IPS-18a (cell line): ENCODE measurements at regions not wholly inside any gene's neighbourhood (a gene's known extent, or its start where the extent isn't known, plus 50 kb on each side); places are given as distances from the start of the nearest gene placed in this dataset.

ENCODE experiments used
- H3K27ac ChIP-seq: one replicate; pipeline ENCODE4 v1.5.1; 2013; ENCODE audit warnings: low read length
- H3K27me3 ChIP-seq: one replicate; pipeline ENCODE4 v1.6.1; 2013; ENCODE audit warnings: mild to moderate bottlenecking, low read length; ENCODE audit not compliant: control insufficient read depth, insufficient read depth
- H3K36me3 ChIP-seq: one replicate; pipeline ENCODE4 v1.6.1; 2013; ENCODE audit warnings: low read depth, low read length; ENCODE audit not compliant: control insufficient read depth
- H3K4me1 ChIP-seq: one replicate; pipeline ENCODE4 v1.6.1; 2013; ENCODE audit warnings: low read depth, low read length; ENCODE audit not compliant: control insufficient read depth
- H3K4me3 ChIP-seq: one replicate; pipeline ENCODE4 v1.5.1; 2013; ENCODE audit warnings: low read length
- H3K9ac ChIP-seq: one replicate; pipeline ENCODE4 v1.6.1; 2013; ENCODE audit warnings: mild to moderate bottlenecking, low read length, moderate library complexity
- H3K9me3 ChIP-seq: one replicate; pipeline ENCODE4 v1.6.1; 2013; ENCODE audit warnings: low read depth, low read length; ENCODE audit not compliant: control insufficient read depth

DNA sequence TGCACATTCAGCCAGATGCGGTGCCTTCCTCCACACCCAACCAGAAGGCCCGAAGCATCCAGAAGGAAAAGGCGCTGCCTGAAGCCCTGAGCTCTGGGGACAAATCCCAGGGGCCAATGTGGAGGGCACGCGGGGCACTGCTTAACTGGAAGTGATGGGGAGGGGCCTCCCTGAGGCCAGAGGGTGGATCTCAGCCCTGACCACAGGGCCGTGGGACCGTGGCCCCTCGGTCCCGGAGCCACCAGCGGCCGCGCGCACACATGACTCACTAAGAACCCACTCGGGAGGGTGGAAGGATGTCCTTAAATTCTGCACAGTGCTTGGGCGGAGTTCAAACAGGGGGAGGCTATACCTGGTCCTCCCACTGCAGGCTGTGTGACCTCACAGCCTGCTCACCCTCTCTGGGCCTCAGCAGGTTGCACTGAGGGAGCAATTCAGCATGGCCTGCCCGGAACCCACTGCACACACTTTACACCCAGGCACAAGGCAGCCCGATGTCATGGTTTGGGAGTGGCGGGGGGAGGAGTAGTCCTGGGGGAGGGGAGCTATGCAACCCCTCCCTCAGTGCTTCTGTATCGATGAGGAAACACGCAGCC, 89.5 kb downstream of the RFLNA start:
- no peak overlapping the region for H3K9ac ChIP-seq
- no peak overlapping the region for H3K27ac ChIP-seq
- peaks cover 7% of the 10 kb centered on the region for H3K36me3 ChIP-seq
- H3K4me1 ChIP-seq = peaks cover 5% of the 10 kb centered on the region
- H3K9me3 ChIP-seq = no peaks in the 10 kb centered on the region
- no peak overlapping the region for H3K4me3 ChIP-seq
- H3K27me3 ChIP-seq = no peaks in the 10 kb centered on the region

DNA sequence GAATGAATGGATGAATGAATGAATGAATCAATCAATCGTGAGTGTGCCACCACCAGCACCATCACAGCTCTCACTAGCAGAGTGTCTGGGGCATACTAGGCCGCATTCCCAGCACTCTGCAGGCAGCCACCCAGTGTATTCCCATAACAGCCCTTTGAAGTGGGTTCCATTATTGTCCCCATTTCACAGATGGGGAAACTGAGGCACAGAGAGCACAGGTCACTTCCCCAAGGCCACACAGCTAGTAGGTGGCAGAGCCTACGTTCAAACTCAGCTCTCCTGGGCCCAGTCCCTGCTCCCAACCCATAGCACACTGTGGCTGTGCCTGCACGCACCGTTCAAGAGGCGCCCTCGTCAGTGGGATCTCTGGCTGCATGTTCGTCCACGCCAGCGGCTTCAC, 88.1 kb downstream of the RFLNA start:
- Histone ChIP-seq H3K27me3 (no peaks in the 10 kb centered on the region), H3K9ac (no peak overlapping the region), H3K9me3 (no peaks in the 10 kb centered on the region), H3K36me3 (peaks cover 8% of the 10 kb centered on the region), H3K4me3 (no peak overlapping the region), H3K27ac (no peak overlapping the region), H3K4me1 (peaks cover under 1% of the 10 kb centered on the region)

DNA sequence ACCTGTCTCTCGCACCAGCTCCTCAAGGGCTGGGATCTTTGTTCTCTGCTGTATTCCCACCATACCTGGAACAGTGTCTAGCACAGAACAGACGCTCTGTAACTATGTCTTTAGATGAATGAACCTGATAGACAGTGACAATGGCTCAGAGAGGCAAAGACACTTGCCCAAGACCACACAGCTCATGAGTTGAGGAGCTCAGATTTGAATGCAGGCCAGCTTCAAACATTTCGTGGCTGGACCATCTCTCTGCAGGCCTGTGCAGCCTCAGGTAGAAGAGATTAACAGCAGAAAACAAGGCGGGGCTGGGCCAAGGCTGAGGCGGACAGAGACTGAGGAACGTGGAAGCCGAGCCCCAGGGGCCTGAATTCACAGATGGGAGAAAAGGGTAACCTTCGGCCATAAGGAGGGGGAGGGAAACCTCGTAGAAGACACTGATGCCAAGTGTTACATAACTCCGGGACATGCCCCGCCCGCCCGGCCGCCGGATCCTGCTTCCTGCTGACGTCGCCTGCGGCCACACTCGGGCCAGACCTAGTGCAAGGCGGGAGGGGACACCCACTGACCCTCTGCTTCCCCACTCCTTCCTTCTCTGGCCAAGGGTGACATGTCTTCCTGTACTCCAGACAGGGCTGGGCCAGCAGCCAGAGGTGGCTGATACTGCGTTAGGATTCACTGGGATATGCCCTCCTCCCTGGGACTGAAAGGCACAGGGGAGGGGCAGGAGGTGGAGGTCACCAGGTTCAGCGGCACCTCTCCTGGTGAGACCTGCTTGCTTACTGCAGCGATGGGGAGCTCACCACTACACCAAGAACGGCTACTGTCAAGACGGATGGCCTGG, 86.8 kb downstream of the RFLNA start:
- Histone ChIP-seq H3K36me3 (peaks cover 17% of the 10 kb centered on the region), H3K9me3 (no peaks in the 10 kb centered on the region), H3K4me3 (no peak overlapping the region)

DNA sequence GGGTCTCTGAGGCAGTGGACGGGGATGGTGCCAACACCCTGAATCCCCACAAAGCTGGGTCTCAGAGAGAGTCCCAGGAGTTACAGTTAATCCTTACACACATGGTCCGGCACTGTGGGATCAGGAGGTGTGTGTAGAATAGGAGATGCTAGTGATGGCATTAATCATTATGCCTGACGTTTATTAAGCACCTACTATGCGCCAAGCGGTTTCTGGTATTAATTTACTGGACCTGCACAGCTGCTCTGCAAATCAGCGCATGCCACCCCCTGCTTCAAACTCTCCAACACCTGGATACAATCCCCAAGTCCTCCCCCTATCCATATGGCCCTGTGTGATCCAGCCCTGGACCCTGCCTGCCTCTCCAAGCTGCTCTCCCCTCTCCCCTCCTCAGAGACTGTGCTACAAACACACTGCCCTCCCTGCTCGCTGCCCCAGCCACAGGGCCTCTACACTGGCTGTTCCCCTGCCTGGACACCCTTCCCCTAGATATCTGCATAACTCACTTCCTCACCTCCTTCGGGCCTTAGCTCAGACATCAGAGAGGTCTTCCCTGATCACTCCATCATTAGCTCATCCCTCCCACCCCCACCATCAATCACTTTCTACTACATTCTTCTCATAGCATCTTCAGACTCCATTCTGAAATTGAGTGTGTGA, 86.0 kb downstream of the RFLNA start:
- Histone ChIP-seq H3K9ac (no peak overlapping the region), H3K36me3 (peaks cover 17% of the 10 kb centered on the region), H3K27me3 (no peaks in the 10 kb centered on the region), H3K27ac (no peak overlapping the region), H3K4me1 (no peaks in the 10 kb centered on the region), H3K4me3 (no peak overlapping the region), H3K9me3 (no peaks in the 10 kb centered on the region)

More for the DNA sequence above, 86.8 kb downstream of the RFLNA start:
- no peak overlapping the region for H3K27ac ChIP-seq
- no peak overlapping the region for H3K9ac ChIP-seq
- H3K4me1 ChIP-seq = no peaks in the 10 kb centered on the region
- H3K27me3 ChIP-seq = no peaks in the 10 kb centered on the region

DNA sequence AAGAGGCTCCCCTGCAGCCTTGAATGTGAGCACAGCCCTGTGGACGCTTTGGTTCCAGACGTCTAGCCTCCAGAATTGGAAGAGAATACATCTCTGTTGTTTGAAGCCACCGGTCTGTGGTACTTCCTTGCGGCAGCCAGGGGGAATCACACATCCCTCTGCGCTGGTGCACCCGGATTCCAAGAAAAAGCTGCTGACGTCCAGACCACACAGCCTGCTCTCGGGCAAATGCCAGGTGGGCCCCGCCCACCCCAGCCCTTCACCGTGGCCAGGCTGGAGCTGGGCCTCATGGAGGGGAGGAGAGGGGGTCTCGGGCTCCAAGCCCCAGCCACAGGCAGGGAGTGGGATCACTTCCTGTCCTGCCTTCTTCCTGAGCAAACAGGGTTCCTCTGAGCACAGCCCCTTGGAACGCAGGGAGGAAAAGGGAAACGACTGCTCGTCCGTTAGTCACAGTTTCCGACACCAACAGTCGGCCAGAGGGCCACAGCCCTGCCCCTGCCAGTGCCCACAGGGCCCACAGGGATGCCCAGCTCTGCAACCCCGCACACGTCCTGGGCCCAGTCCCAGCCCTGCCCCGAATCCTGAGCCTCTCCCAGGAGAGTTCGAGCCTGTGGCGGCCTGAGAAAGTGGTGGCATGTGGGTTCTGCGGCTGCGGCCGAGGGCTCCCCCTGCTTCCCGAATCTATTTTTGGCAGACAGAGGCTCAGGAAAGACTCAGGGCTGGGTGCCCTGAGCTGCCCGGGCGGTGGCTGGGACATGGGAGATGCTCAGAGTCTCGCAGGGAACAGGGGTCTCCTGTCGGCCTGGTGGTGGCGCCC, 85.3 kb downstream of the RFLNA start:
- no peak overlapping the region for H3K4me3 ChIP-seq
- H3K36me3 ChIP-seq = peaks cover 13% of the 10 kb centered on the region
- H3K9me3 ChIP-seq = no peaks in the 10 kb centered on the region
- no peaks in the 10 kb centered on the region for H3K4me1 ChIP-seq
- no peak overlapping the region for H3K9ac ChIP-seq
- H3K27ac ChIP-seq = no peak overlapping the region
- H3K27me3 ChIP-seq = no peaks in the 10 kb centered on the region

DNA sequence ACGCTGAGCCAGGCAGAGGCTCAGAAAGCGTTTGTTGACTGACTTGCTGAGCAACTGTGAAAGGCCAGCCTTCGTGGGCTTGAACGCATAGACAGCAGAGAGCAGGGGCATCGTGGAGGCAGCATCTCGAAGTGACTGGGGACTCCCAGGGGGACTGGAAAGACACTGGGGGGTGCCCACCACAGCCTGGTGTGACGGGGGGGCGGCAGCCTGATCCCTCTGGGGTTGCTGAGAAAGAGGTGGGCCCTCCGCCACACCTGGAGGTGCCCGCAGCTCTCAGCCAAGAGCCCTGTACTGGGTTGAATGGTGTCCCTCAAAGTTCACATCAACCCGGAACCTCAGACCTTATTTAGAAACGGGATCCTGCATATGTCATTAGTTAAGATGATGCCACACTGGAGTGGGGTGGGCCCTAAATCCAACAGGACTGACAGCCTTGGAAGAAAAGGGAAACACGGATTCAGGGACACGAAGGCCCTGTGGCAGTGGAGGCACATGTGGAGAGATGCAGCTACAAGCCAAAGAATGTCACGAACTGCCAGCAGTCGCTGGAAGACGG, 84.6 kb downstream of the RFLNA start:
- H3K27ac ChIP-seq = no peak overlapping the region
- H3K9me3 ChIP-seq = no peaks in the 10 kb centered on the region
- H3K27me3 ChIP-seq = no peaks in the 10 kb centered on the region
- no peaks in the 10 kb centered on the region for H3K4me1 ChIP-seq
- H3K36me3 ChIP-seq = peaks cover 13% of the 10 kb centered on the region
- H3K9ac ChIP-seq = no peak overlapping the region
- H3K4me3 ChIP-seq = no peak overlapping the region

DNA sequence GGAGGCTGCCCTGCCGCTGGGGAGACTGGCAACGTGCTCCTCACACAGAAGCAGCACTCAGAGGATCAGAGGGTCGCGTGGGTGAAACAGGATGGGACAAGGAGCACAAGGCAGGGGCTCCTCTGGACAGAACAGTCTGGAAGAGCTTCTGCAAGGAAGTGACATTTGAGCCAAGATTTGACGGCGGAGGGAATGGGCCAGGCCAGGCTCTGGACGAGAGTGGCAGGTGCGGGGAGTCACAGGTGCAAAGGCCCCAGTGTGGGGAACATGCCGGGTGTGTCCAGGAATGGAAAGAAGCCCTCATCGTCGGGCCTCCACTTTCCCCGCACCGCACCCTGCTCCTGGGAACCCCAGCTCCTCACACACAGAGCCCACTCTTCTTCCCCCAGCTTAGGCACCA, 84.0 kb downstream of the RFLNA start:
- no peak overlapping the region for H3K9ac ChIP-seq

DNA sequence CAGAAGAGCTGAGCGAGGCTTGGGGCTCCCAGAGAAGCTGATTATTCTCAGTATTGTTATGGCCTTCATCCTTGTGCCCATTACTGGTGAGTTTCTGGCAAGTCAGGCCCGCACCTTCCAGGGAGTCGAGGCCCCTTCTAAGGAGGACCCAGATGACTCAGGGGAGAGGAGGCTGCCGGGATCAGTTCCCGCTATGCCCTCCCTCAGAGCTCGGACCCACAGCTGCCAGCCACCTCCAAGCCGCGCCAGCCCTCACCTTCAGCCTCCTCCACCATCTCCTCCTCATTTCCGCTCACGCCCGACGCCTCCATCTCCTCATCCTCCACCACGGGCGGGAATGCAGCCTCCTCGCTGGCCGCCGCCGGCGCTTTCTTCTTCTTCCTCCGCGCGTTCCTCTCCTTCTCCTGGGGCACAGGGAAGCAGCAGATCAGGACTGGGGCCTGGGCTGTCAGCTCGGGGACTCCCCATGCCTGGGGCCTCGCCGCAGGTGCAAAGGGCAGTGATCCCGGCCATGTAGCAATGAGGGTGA, 83.2 kb downstream of the RFLNA start:
- Histone ChIP-seq H3K27me3 (no peaks in the 10 kb centered on the region), H3K36me3 (peaks cover 13% of the 10 kb centered on the region), H3K4me1 (no peaks in the 10 kb centered on the region), H3K9ac (no peak overlapping the region), H3K9me3 (no peaks in the 10 kb centered on the region), H3K27ac (no peak overlapping the region), H3K4me3 (no peak overlapping the region)

More for the DNA sequence above, 84.0 kb downstream of the RFLNA start:
- Histone ChIP-seq H3K27ac (no peak overlapping the region), H3K4me1 (no peaks in the 10 kb centered on the region), H3K4me3 (no peak overlapping the region), H3K27me3 (no peaks in the 10 kb centered on the region), H3K9me3 (no peaks in the 10 kb centered on the region), H3K36me3 (peaks cover 13% of the 10 kb centered on the region)

DNA sequence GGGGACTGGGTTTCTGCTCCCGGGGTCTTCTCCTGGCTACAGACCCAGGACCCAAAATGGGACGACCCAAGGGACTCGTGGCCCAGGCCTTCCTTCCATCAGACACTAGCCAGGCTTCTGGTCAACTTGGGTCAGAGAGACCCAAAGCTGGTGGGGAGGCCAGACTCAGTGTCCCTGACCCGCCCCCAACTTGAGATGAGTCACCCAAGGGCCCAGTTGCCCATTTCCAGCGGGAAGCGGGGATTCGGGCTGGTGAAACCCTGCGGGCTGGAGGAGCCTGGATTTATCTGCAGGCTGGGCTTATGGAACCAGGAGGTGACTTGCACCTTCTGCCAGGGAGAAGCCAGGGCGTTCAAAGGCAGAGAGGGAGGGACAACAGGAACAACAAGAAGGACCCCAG, 81.5 kb downstream of the RFLNA start:
- no peak overlapping the region for H3K4me3 ChIP-seq
- no peak overlapping the region for H3K27ac ChIP-seq
- no peaks in the 10 kb centered on the region for H3K9me3 ChIP-seq
- peaks cover 17% of the 10 kb centered on the region for H3K36me3 ChIP-seq
- H3K27me3 ChIP-seq = no peaks in the 10 kb centered on the region
- no peak overlapping the region for H3K9ac ChIP-seq
- no peaks in the 10 kb centered on the region for H3K4me1 ChIP-seq

DNA sequence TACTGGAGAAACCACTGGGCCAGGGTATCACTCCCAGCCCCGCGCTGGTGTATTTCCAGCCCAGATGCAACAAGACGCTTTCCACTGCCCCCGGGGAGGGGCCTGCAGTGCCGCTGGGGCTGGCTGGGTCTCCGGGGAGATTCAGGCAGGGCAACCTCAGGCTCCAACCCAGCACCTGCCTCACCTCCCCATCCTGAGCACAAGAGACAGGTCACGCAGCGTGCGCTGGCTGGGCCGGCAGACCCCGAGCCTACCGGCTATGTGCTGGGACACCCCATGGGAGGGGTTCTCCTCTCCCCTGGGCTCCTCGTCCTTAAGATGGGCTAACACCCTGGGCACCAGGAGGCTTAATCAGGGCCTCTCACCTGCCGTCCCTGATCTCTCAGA, 80.9 kb downstream of the RFLNA start:
- H3K4me1 ChIP-seq = no peaks in the 10 kb centered on the region
- H3K36me3 ChIP-seq = peaks cover 17% of the 10 kb centered on the region

More for the DNA sequence above, 80.9 kb downstream of the RFLNA start:
- H3K27ac ChIP-seq = no peak overlapping the region
- no peak overlapping the region for H3K4me3 ChIP-seq
- no peak overlapping the region for H3K9ac ChIP-seq
- no peaks in the 10 kb centered on the region for H3K27me3 ChIP-seq
- H3K9me3 ChIP-seq = no peaks in the 10 kb centered on the region
